GM19395 (cell line): ENCODE measurements at regions not wholly inside any gene's neighbourhood (a gene's known extent, or its start where the extent isn't known, plus 50 kb on each side); places are given as distances from the start of the nearest gene placed in this dataset.
"Not testable (repeated sequence)": the region's sequence is repeated elsewhere in the genome, so short reads cannot be mapped to it uniquely, and the experiment has no call there.

Experiments used
- ATAC-seq: cut with Tn5 transposase; IDR thresholded peaks from one replicate; pipeline ENCODE4 v1.9.1; 2021; ENCODE audit warnings: mild to moderate bottlenecking, moderate library complexity; ENCODE audit not compliant: unreplicated experiment

DNA sequence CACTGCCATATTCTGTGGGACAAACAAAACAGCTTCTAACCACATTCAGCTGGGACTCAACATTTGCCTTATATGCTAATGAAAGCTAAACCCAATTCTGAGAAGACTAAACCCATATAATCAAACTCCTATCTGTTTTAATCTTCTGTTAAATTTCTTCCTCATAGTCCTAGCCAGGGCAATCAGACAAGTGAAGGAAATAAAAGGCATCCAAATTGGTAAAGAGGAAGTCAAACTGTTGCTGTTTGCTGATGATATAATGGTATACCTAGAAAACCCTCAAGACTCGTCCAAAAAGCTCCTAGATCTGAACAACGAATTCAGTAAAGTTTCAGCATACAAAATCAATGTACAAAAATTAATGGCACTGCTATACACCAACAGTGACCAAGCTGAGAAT lies 157.1 kb downstream of the PHLDA1 start:
- ATAC-seq: no peak

DNA sequence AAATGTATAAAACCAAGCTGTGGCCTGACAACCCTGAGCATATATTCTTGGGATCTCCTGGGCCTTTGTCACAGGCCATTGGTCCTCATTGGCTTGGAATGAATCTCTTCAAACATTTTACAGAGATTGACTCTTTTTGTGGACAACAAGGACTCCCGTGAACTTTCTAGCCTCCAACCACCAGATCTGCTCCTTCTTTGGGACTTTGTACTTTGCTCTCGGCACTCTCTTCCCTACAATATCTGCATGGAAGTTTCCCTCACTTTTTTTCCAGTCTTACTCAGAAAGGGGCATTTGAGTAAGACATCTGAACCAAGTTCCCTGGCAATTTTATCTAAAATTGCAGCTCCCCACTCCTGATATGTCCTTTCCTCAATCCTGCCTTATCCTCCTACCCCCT lies 158.8 kb downstream of the PHLDA1 start:
- no peak for ATAC-seq

DNA sequence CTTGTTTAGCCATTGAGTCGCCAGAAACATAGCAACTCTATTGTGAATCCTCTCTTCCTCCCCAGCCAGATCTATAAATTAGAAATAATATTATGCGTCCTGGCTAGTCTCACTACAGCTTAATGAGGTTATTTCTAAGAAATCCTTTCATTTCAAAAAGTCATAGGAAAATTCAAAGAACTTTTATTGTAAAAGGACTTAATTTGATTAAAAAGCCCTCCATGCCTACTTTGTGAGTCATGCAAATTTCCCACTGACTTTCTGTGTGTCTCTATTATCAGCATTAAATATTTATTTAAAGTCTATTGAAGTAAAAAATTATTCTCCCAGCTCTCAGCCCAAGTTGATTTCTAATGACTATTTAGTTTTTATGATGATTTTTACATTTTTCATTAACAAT lies 160.7 kb downstream of the PHLDA1 start:
- ATAC-seq: no peak

- no peak for ATAC-seq
Observed at GRCh38 chr12:75868501-75868900, 163.1 kb downstream of the PHLDA1 start.

DNA sequence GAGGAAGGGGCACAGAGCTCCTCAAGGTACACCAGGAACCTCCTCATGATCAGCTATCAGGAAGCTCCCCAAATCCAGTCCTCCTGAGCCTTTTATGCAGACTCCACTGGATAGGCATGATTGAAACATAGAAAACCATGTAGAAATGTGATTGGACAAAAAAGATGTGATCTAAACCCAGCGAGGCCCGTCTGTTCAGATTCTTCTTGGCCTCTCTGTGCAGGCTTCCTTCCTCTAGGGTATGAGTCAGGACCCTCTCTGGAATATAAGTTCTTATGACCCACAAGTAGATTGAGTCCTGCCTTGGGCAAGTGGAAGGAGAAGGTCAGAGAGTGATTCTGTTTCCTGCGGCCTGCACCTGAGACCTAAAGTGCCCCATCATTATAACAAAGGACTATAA lies 166.3 kb downstream of the PHLDA1 start:
- ATAC-seq: no peak

- no peak for ATAC-seq
Observed at GRCh38 chr12:75864161-75864560, 167.4 kb downstream of the PHLDA1 start.

GRCh38 chr12:75863533-75863932 lies 168.0 kb downstream of the PHLDA1 start:
- no peak for ATAC-seq

GRCh38 chr12:75862692-75863471 lies 168.7 kb downstream of the PHLDA1 start:
- ATAC-seq: no peak

- ATAC-seq: no peak
Observed at GRCh38 chr12:75859868-75860267, 171.7 kb downstream of the PHLDA1 start.

GRCh38 chr12:75856235-75856634 lies 175.3 kb downstream of the PHLDA1 start:
- no peak for ATAC-seq

GRCh38 chr12:75855360-75855759 lies 176.2 kb downstream of the PHLDA1 start:
- no peak for ATAC-seq

- ATAC-seq: no peak
Observed at GRCh38 chr12:75854681-75855309, 176.8 kb downstream of the PHLDA1 start.

DNA sequence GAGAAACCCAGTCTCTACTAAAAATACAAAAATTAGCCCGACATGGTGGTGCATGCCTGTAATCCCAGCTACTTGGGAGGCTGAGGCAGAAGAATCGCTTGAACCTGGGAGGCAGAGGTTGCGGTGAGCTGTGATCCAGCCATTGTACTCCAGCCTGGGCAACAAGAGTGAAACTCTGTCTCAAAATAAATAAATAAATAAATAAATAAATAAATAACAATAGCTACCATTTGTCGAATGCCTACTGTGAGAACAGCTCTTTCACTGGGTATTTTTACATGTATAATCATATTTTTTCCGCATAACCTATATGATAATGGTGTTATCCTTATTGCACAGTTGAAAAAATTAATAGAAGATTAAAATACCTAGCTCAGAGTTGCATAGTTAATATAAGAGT lies 177.4 kb downstream of the PHLDA1 start:
- not testable (repeated sequence) for ATAC-seq

DNA sequence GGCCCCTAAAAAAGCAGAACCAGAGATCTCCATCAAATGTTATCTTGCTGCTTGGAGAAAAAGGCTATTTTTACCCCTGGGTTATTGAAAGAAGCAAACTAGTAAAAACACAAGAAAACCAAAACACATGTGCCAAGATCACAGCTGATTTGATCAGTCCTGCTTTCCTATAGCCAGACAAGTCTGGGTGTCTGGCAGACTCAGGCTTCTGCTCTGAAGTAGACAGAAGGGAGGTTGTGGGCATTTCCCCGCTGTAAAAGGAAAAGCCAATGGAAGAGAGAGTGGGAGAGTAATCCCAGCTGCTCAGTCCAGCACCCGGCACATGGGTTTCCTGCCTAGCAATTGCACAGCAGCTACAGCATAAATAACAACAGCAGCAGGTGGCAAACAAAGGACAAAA lies 177.9 kb downstream of the PHLDA1 start:
- ATAC-seq: no peak

DNA sequence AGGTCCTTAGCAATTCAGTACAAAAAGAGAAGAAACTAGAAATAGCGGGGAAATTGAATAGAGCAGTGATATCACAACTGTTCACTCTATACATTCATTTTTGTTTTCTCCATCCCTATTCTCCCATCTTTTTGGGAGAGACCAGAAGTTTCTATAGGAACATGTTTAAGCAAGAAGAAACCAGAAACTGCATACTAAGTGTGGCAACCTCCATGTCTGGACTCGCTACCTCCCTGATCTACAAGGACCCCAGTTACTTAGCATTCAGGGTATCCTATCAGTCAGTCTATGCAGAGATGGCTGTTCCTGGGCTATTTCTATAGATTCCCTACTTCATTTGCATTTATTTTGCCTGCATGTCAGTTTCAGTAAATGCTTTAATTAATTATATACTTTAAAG lies 178.6 kb downstream of the PHLDA1 start:
- ATAC-seq: no peak

GRCh38 chr12:75852143-75852542 lies 179.4 kb downstream of the PHLDA1 start:
- ATAC-seq: no peak

GRCh38 chr12:75850721-75851462 lies 180.7 kb downstream of the PHLDA1 start:
- ATAC-seq: no peak

DNA sequence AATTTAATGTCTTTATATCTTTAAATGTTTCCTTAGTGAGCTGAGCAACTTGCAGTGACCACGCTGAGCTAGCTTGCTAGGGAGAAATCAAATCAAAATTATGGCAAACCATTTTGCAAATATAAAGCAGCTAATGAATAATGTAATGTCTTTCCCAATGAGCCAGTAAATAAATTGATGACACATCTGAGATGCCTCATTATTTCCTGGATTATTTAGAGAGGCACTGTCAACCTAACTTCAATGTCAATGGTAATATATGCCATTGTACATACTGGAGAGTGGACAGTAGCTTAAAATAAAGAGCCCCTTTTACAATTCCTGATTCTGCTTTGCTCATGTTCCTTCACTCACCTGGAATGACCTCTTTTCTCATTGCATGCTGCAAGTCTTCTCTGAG lies 182.6 kb downstream of the PHLDA1 start:
- no peak for ATAC-seq

GRCh38 chr12:75848431-75848925 lies 183.1 kb downstream of the PHLDA1 start:
- no peak for ATAC-seq

DNA sequence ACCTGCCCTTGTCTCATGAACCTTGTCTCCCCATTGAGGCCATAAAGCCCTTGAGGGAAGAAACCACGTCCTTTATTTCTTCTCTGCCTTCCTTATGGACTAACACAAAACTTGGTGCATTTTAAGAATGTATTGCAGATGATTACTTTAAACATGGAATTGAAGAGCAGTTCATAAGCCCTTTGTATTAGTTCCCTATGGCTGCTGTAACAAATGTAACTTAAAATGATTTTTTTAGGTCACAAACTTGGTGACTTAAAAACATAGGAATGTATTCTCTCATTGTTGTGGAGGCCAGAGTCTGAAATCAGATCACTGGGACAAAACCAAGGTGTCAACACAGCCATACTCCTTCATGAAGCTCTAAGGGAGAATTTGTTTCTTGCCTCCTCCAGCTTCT lies 185.5 kb downstream of the PHLDA1 start:
- no peak for ATAC-seq

DNA sequence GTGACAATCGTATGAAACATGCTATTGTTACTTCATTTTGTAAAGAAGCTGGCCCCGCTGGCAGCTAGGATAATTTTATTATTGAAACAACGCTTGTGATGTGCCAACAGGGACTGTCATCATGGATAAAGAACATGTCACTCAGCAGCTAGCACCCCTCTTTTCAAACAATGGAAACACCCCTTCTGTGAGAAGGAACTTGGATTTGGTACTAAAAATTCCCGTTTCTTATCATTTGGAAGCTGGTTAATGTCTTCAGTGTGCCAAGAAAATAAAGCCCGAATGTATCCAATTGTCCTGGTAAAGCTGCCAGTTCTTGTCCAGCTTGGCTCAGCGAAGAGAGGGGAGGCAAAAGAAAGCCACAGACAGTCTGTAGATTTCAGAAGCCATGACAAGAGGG lies 186.6 kb downstream of the PHLDA1 start:
- no peak for ATAC-seq
